ENCODE measurements at regions not wholly inside any gene's neighbourhood (a gene's known extent, or its start where the extent isn't known, plus 50 kb on each side); places are given as distances from the start of the nearest gene placed in this dataset.

- H3K9me3 ChIP-seq (replicated peaks; ENCODE audit: control insufficient read depth, insufficient read depth, low read depth, low read length): no peaks in the 10 kb centered on the region
- ATAC-seq (no peak), FAIRE-seq (no peak), DNase-seq (ENCODE audit: extremely low read depth in 1 of 4, low spot score in 3 of 4) (no peak)
- POLR2A ChIA-PET: no interaction called here
- BruUV-seq (replicated peaks): no TSS peak
- in situ Hi-C loops (cut with MboI): no loop called here
- H3K27ac ChIP-seq (ENCODE audit: extremely low read depth, low read depth, low read length): no peak overlapping the region
- no peaks in the 10 kb centered on the region for H3K79me2 ChIP-seq (ENCODE audit: control insufficient read depth, insufficient read depth, low read length)
- H3K4me2 ChIP-seq (ENCODE audit: insufficient read depth, low read length): no peak overlapping the region
- H3K4me1 ChIP-seq (replicated peaks in 1 of 2; ENCODE audit: control insufficient read depth in 2 of 2, insufficient read depth in 2 of 2, low read length in 2 of 2): no peaks in the 10 kb centered on the region
- intact Hi-C loops (cut with micrococcal nuclease): no loop called here
- H3K9ac ChIP-seq (ENCODE audit: insufficient read depth in 1 of 2, low read depth in 2 of 2, low read length in 2 of 2): no peak overlapping the region
- H4K20me1 ChIP-seq (replicated peaks; ENCODE audit: control insufficient read depth, insufficient read depth, low read length): no peaks in the 10 kb centered on the region
- TF ChIP-seq SIN3B (IDR thresholded peaks at IDR 0.05; ENCODE audit: low read depth): no peak
- TF ChIP-seq STAG1 (CRISPR knock-in tag; IDR thresholded peaks at IDR 0.05; ENCODE audit: borderline replicate concordance): no peak
- TF ChIP-seq, protein P1, sequence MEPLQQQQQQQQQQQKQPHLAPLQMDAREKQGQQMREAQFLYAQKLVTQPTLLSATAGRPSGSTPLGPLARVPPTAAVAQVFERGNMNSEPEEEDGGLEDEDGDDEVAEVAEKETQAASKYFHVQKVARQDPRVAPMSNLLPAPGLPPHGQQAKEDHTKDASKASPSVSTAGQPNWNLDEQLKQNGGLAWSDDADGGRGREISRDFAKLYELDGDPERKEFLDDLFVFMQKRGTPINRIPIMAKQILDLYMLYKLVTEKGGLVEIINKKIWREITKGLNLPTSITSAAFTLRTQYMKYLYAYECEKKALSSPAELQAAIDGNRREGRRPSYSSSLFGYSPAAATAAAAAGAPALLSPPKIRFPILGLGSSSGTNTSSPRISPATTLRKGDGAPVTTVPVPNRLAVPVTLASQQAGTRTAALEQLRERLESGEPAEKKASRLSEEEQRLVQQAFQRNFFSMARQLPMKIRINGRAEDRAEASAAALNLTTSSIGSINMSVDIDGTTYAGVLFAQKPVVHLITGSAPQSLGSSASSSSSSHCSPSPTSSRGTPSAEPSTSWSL (CRISPR knock-in tag; IDR thresholded peaks at IDR 0.05; ENCODE audit: borderline replicate concordance): no peak
- TF ChIP-seq MEF2D (tag; conservative IDR thresholded peaks at IDR 0.05; ENCODE audit: low read depth): no peak
- no peak for TF ChIP-seq ZBTB7A (IDR thresholded peaks at IDR 0.05; ENCODE audit: borderline replicate concordance, control insufficient read depth, low read depth, low read length)
- no peak for TF ChIP-seq HNRNPL (IDR thresholded peaks at IDR 0.05; ENCODE audit: low read depth, low read length)
- no peak for TF ChIP-seq FOSL1 (tag; conservative IDR thresholded peaks at IDR 0.05)
- TF ChIP-seq, protein P2, sequence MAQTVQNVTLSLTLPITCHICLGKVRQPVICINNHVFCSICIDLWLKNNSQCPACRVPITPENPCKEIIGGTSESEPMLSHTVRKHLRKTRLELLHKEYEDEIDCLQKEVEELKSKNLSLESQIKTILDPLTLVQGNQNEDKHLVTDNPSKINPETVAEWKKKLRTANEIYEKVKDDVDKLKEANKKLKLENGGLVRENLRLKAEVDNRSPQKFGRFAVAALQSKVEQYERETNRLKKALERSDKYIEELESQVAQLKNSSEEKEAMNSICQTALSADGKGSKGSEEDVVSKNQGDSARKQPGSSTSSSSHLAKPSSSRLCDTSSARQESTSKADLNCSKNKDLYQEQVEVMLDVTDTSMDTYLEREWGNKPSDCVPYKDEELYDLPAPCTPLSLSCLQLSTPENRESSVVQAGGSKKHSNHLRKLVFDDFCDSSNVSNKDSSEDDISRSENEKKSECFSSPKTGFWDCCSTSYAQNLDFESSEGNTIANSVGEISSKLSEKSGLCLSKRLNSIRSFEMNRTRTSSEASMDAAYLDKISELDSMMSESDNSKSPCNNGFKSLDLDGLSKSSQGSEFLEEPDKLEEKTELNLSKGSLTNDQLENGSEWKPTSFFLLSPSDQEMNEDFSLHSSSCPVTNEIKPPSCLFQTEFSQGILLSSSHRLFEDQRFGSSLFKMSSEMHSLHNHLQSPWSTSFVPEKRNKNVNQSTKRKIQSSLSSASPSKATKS (CRISPR knock-in tag; IDR thresholded peaks at IDR 0.05): no peak
- TF ChIP-seq RAD21 (CRISPR knock-in tag; conservative IDR thresholded peaks at IDR 0.05 in 1 of 2, IDR thresholded peaks at IDR 0.05 in 1 of 2): no peak
- TF ChIP-seq, protein P3, sequence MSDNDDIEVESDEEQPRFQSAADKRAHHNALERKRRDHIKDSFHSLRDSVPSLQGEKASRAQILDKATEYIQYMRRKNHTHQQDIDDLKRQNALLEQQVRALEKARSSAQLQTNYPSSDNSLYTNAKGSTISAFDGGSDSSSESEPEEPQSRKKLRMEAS (CRISPR knock-in tag; IDR thresholded peaks at IDR 0.05): no peak
- no peaks in the 10 kb centered on the region for H3K36me3 ChIP-seq (ENCODE audit: control insufficient read depth, insufficient read depth, low read length)
- H3K9me1 ChIP-seq (ENCODE audit: control insufficient read depth, insufficient read depth, low read length): no peaks in the 10 kb centered on the region
- H3K4me3 ChIP-seq: no peak overlapping the region
- no peak overlapping the region for H2AFZ ChIP-seq (ENCODE audit: low read depth, low read length)
- 0% methylated on average over 2 of the region's 2 CpGs for WGBS (ENCODE audit: insufficient coverage, low coverage, missing lambda C conversion rate)
- no peaks in the 10 kb centered on the region for H3K27me3 ChIP-seq (ENCODE audit: control insufficient read depth in 2 of 2, insufficient read depth in 2 of 2, low read length in 2 of 2)
- CTCF ChIA-PET (ENCODE audit: low intra/inter-chr PET ratio): no interaction called here
These were observed 437.6 kb downstream of the RERGL start for GRCh38 chr12:17652436-17652835.

All from K562 (cell line).